HG03354 (cell line): ENCODE measurements at regions not wholly inside any gene's neighbourhood (a gene's known extent, or its start where the extent isn't known, plus 50 kb on each side); places are given as distances from the start of the nearest gene placed in this dataset.
"Not testable (repeated sequence)": the region's sequence is repeated elsewhere in the genome, so short reads cannot be mapped to it uniquely, and the experiment has no call there.

Source experiments
- ATAC-seq: cut with Tn5 transposase; IDR thresholded peaks from one replicate; pipeline ENCODE4 v1.9.1; 2021; ENCODE audit warnings: mild to moderate bottlenecking; ENCODE audit not compliant: unreplicated experiment, poor library complexity, severe bottlenecking

- not testable (repeated sequence) for ATAC-seq
Measured at GRCh38 chr10:78096486-78096885, 62.8 kb downstream of the RPS24 start.

GRCh38 chr10:78102593-78102992 is 68.9 kb downstream of the RPS24 start:
- ATAC-seq: not testable (repeated sequence)

- ATAC-seq: no peak
Measured at GRCh38 chr10:78109210-78109609, 75.5 kb downstream of the RPS24 start.

GRCh38 chr10:78115135-78115853 is 81.6 kb downstream of the RPS24 start:
- no peak for ATAC-seq

GRCh38 chr10:78116361-78116760 is 82.7 kb downstream of the RPS24 start:
- ATAC-seq: no peak

GRCh38 chr10:78118591-78118990 is 84.9 kb downstream of the RPS24 start:
- ATAC-seq: no peak

- ATAC-seq: no peak
Measured at GRCh38 chr10:78121801-78122200, 88.1 kb downstream of the RPS24 start.

- ATAC-seq: no peak
Measured at GRCh38 chr10:78124167-78124566, 90.5 kb downstream of the RPS24 start.

- no peak for ATAC-seq
Measured at GRCh38 chr10:78129211-78129610, 95.5 kb downstream of the RPS24 start.

- no peak for ATAC-seq
Measured at GRCh38 chr10:78130966-78131710, 97.5 kb downstream of the RPS24 start.

GRCh38 chr10:78134773-78135306 is 101.2 kb downstream of the RPS24 start:
- no peak for ATAC-seq

- ATAC-seq: no peak
Measured at GRCh38 chr10:78137147-78137546, 103.5 kb downstream of the RPS24 start.

- ATAC-seq: no peak
Measured at GRCh38 chr10:78139341-78139740, 105.7 kb downstream of the RPS24 start.

- no peak for ATAC-seq
Measured at GRCh38 chr10:78140066-78140630, 106.5 kb downstream of the RPS24 start.

- no peak for ATAC-seq
Measured at GRCh38 chr10:78143576-78143975, 109.9 kb downstream of the RPS24 start.

- ATAC-seq: no peak
Measured at GRCh38 chr10:78146200-78146599, 112.5 kb downstream of the RPS24 start.

- ATAC-seq: no peak
Measured at GRCh38 chr10:78147202-78147601, 113.5 kb downstream of the RPS24 start.

GRCh38 chr10:78148216-78148960 is 114.7 kb downstream of the RPS24 start:
- ATAC-seq: no peak

GRCh38 chr10:78148961-78149612 is 115.4 kb downstream of the RPS24 start:
- no peak for ATAC-seq

- no peak for ATAC-seq
Measured at GRCh38 chr10:78150756-78151155, 117.1 kb downstream of the RPS24 start.
